Mesenchymal stem cell (in vitro differentiated cells and primary cell): ENCODE measurements at regions not wholly inside any gene's neighbourhood (a gene's known extent, or its start where the extent isn't known, plus 50 kb on each side); places are given as distances from the start of the nearest gene placed in this dataset.
A peak's percentile ranks its signal among the peaks of the same experiment; 100 is the strongest.

ENCODE experiments used
- DNase-seq: peaks from one replicate; pipeline ENCODE4 v3.0.0-alpha.2; 2013
- H2AFZ ChIP-seq: one replicate; pipeline ENCODE4 v1.6.1; 2013; ENCODE audit warnings: low read depth, mild to moderate bottlenecking, control low read depth, inconsistent platforms, low read length, moderate library complexity
- H2AK5ac ChIP-seq: 2 replicates; pipeline ENCODE4 v1.6.1; 2013; ENCODE audit warnings: low read length, moderate library complexity, mild to moderate bottlenecking, inconsistent platforms; ENCODE audit not compliant: severe bottlenecking
- H2BK120ac ChIP-seq: one replicate; pipeline ENCODE4 v1.6.1; 2013; ENCODE audit warnings: low read depth, mild to moderate bottlenecking, inconsistent platforms, low read length, moderate library complexity
- H2BK12ac ChIP-seq, 2 experiments: one replicate each; pipeline ENCODE4 v1.6.1; 2013; ENCODE audit warnings: inconsistent platforms in 2 of 2, low read length in 2 of 2, mild to moderate bottlenecking in 2 of 2, moderate library complexity in 2 of 2, control low read depth in 1 of 2
- H2BK15ac ChIP-seq: one replicate; pipeline ENCODE4 v1.6.1; 2013; ENCODE audit warnings: mild to moderate bottlenecking, low read depth, inconsistent platforms; ENCODE audit not compliant: poor library complexity, severe bottlenecking
- H2BK5ac ChIP-seq: 2 replicates; pipeline ENCODE4 v1.6.1; 2013; ENCODE audit warnings: low read depth, mild to moderate bottlenecking, low read length, control low read depth, inconsistent platforms; ENCODE audit not compliant: poor library complexity, severe bottlenecking
- H3K14ac ChIP-seq, 2 experiments: one replicate each; pipeline ENCODE4 v1.6.1; 2013; ENCODE audit warnings: inconsistent platforms in 2 of 2, low read length in 2 of 2, control low read depth in 1 of 2, mild to moderate bottlenecking in 1 of 2, moderate library complexity in 1 of 2
- H3K18ac ChIP-seq, 2 experiments: one replicate each; pipeline ENCODE4 v1.6.1; 2013; ENCODE audit warnings: inconsistent platforms in 2 of 2, low read length in 2 of 2, control low read depth in 1 of 2, low read depth in 1 of 2, mild to moderate bottlenecking in 1 of 2
- H3K23ac ChIP-seq, 2 experiments: one replicate each; pipeline ENCODE4 v1.6.1; 2013; ENCODE audit warnings: inconsistent platforms in 2 of 2, low read length in 2 of 2, mild to moderate bottlenecking in 2 of 2, moderate library complexity in 2 of 2, control low read depth in 1 of 2
- H3K27ac ChIP-seq: 2 replicates; pipeline ENCODE4 v1.5.1; 2013; ENCODE audit warnings: mild to moderate bottlenecking, moderate library complexity, low read length, control low read depth, inconsistent platforms; ENCODE audit not compliant: poor library complexity, severe bottlenecking
- H3K27me3 ChIP-seq, 2 experiments: 2 replicates each; pipeline versions ENCODE4 v1.6.1 to v1.7.0; 2013; ENCODE audit warnings: low read length in 2 of 2, mild to moderate bottlenecking in 2 of 2, moderate library complexity in 2 of 2, control low read depth in 1 of 2, inconsistent platforms in 1 of 2; ENCODE audit not compliant: control insufficient read depth in 1 of 2, insufficient read depth in 1 of 2
- H3K36me3 ChIP-seq, 2 experiments: 2 replicates each; pipeline versions ENCODE4 v1.6.1 to v1.7.0; 2013; ENCODE audit warnings: low read length in 2 of 2, control low read depth in 1 of 2, inconsistent platforms in 1 of 2, low read depth in 1 of 2, mild to moderate bottlenecking in 1 of 2; ENCODE audit not compliant: insufficient read depth in 2 of 2, control insufficient read depth in 1 of 2
- H3K4ac ChIP-seq, 2 experiments: one replicate each; pipeline ENCODE4 v1.6.1; 2013; ENCODE audit warnings: inconsistent platforms in 2 of 2, low read length in 2 of 2, mild to moderate bottlenecking in 2 of 2, moderate library complexity in 2 of 2, control low read depth in 1 of 2, low read depth in 1 of 2
- H3K4me1 ChIP-seq: 2 replicates; pipeline ENCODE4 v1.6.1; 2013; ENCODE audit warnings: low read depth, low read length, control low read depth; ENCODE audit not compliant: control insufficient read depth, insufficient read depth
- H3K4me2 ChIP-seq: 2 replicates; pipeline ENCODE4 v1.6.1; 2013; ENCODE audit warnings: low read length, mild to moderate bottlenecking, inconsistent platforms; ENCODE audit not compliant: poor library complexity, severe bottlenecking
- H3K4me3 ChIP-seq, 2 experiments: 2 replicates each; pipeline versions ENCODE4 v1.5.1 to v1.7.0; 2013; ENCODE audit warnings: low read length in 2 of 2, mild to moderate bottlenecking in 2 of 2, control low read depth in 1 of 2, low read depth in 1 of 2; ENCODE audit not compliant: insufficient read depth in 1 of 2
- H3K79me1 ChIP-seq: replicated peaks from 2 replicates; pipeline ENCODE4 v1.6.1; 2013; ENCODE audit warnings: mild to moderate bottlenecking, control low read depth, low read length, inconsistent platforms; ENCODE audit not compliant: poor library complexity, severe bottlenecking
- H3K9ac ChIP-seq: 2 replicates; pipeline ENCODE4 v1.7.0; 2013; ENCODE audit warnings: mild to moderate bottlenecking, low read length, moderate library complexity
- H3K9me3 ChIP-seq: 2 replicates; pipeline ENCODE4 v1.7.0; 2013; ENCODE audit warnings: mild to moderate bottlenecking, low read length; ENCODE audit not compliant: control insufficient read depth
- H4K8ac ChIP-seq: one replicate; pipeline ENCODE4 v1.6.1; 2013; ENCODE audit warnings: inconsistent platforms, mild to moderate bottlenecking, low read length, moderate library complexity
- H4K91ac ChIP-seq: one replicate; pipeline ENCODE4 v1.6.1; 2013; ENCODE audit warnings: mild to moderate bottlenecking, low read length, inconsistent platforms
- WGBS: methylation state at CpG from one replicate; pipeline ENCODE4 v1.1.7; 2013; ENCODE audit warnings: mixed read lengths; 5-methylcytosine and 5-hydroxymethylcytosine counted together

DNA sequence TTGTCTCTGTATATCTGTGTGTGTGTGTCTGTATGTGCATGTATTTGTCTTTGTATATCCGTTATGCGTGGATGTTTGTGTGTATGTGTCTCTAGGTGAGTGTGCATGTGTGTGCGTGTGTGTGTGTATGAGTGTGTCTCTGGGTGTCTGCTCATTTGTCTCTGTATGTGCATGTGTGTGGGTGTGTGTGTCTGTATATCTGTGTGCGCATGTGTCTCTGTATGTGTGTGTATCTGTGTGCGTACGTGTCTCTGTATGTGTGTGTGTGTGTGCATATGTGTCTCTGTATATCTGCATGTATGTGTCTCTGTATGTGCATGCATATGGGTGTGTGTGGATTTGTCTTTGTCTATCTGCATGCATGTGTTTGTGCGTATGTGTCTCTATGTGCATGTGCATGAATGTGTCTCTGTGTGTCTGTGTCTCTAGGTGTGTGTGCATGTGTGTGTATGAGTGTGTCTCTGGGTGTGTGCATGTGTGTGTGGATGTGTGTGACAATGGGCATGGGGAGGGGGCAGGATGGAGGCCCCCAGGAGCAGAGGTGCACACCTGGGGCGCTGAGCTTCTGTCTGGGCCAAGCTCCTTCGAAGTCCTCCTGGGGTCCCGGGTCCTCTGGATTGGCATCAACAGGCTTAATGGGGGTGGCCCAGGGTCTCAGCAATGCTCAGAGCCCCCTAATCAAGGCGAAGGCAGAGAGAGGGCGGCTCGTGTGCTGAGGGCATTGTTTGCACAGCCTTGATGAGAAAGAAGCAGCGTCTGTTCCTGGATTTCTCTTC is 373.4 kb upstream of the IRX4 start:
- Histone ChIP-seq H4K91ac (no peak overlapping the region), H3K4me3 (no peak overlapping the region), H2BK120ac (no peak overlapping the region), H4K8ac (no peak overlapping the region), H3K4me2 (no peak overlapping the region), H3K27ac (no peak overlapping the region), H2BK15ac (no peak overlapping the region), H3K4me1 (no peaks in the 10 kb centered on the region), H2AFZ (no peak overlapping the region), H3K79me1 (no peaks in the 10 kb centered on the region), H3K36me3 (no peaks in the 10 kb centered on the region), H2AK5ac (no peak overlapping the region), H3K9ac (no peak overlapping the region), H3K4ac (no peak overlapping the region), H3K9me3 (no peaks in the 10 kb centered on the region), H3K14ac (no peak overlapping the region), H2BK5ac (no peak overlapping the region), H3K27me3 (peaks cover 0 to 2% of the 10 kb centered on the region in 2 experiments), H3K18ac (no peak overlapping the region), H2BK12ac (no peak overlapping the region), H3K23ac (no peak overlapping the region)
- no peak for DNase-seq
- 88% methylated on average over 14 of the region's 14 CpGs for WGBS

DNA sequence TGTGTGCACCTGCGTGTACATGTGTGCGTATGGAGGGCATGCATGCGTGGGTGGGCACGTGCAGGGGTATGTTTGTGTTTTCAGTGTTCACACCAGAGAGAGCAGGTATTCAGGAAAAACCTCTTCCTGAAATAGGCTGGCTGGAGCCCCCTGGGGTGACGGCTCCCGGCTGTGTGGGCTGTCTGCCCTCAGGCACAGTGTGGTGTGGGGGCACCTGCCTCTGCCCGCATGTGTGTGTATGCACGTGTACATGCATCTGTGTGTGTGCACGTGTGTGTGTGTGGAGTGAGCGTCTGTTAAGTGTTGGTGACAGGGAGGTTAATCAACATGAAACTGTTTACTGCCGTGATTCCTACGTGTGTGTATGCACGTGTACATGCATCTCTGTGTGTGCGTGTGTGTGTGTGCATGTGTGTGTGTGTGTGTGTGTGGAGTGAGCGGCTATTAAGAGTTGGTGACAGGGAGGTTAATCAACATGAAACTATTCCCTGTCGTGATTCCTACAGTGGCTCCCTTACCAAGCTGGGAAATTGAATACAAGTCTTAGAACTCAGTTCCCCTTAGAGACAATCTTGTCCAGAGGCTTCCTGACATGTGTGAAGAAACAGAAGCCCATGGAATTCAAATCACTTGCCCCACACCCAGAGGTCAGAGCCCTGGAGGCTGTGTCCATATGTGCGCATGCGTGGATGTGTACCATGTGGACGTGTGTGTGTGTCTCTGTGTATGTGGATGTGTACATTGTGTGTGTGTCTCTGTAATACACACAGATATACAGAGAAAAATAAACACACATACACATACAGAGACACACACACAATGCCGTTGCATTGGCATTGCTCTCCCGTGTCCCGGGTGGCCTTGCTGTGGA is 372.4 kb upstream of the IRX4 start:
- H3K4ac ChIP-seq = no peak overlapping the region
- H3K79me1 ChIP-seq = no peaks in the 10 kb centered on the region
- H2AFZ ChIP-seq = peak overlapping the region; percentile 8
- H3K36me3 ChIP-seq = no peaks in the 10 kb centered on the region
- no peak overlapping the region for H3K27ac ChIP-seq
- no peak overlapping the region for H3K9ac ChIP-seq
- no peak overlapping the region for H2BK5ac ChIP-seq
- H2BK12ac ChIP-seq = no peak overlapping the region
- WGBS = 89% methylated on average over 19 of the region's 22 CpGs
- no peak overlapping the region for H4K91ac ChIP-seq
- no peak overlapping the region for H3K4me3 ChIP-seq
- no peak overlapping the region for H3K4me2 ChIP-seq
- H2BK120ac ChIP-seq = no peak overlapping the region
- H3K27me3 ChIP-seq = peaks cover 0 to 2% of the 10 kb centered on the region in 2 experiments
- H2AK5ac ChIP-seq = no peak overlapping the region
- DNase-seq = no peak
- no peaks in the 10 kb centered on the region for H3K9me3 ChIP-seq
- H3K14ac ChIP-seq = no peak overlapping the region
- H3K18ac ChIP-seq = no peak overlapping the region
- no peak overlapping the region for H2BK15ac ChIP-seq
- no peak overlapping the region for H3K23ac ChIP-seq
- no peak overlapping the region for H4K8ac ChIP-seq
- H3K4me1 ChIP-seq = no peaks in the 10 kb centered on the region

DNA sequence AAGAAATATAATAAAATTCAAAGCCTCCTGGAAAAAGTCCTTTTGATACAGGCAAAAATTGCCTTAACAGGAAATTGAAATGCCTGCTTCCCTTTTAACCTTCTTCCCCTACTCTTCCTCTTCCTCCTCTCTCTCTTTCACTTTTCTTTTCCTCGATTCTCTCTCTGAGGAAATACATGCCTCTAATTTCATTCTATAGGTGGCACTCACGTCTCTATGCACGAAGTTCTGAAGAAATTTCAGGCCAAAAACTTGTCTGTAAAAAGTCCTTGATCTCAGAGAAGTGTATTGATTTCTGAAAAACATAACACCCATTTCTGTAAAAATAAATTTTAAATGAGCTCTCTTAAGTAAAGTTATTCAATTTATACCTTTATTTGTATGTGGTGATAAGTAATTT is 371.7 kb upstream of the IRX4 start:
- Histone ChIP-seq H3K4me3 (no peak overlapping the region), H2BK120ac (no peak overlapping the region), H2AFZ (no peak overlapping the region), H3K14ac (no peak overlapping the region), H2BK5ac (no peak overlapping the region), H3K18ac (no peak overlapping the region), H3K9ac (no peak overlapping the region), H3K27me3 (peaks cover 0 to 2% of the 10 kb centered on the region in 2 experiments), H2AK5ac (no peak overlapping the region), H3K79me1 (no peaks in the 10 kb centered on the region), H2BK15ac (no peak overlapping the region), H3K4me1 (no peaks in the 10 kb centered on the region), H4K91ac (no peak overlapping the region), H3K36me3 (no peaks in the 10 kb centered on the region), H2BK12ac (no peak overlapping the region), H4K8ac (no peak overlapping the region), H3K4me2 (no peak overlapping the region), H3K4ac (no peak overlapping the region), H3K23ac (no peak overlapping the region), H3K9me3 (no peaks in the 10 kb centered on the region), H3K27ac (no peak overlapping the region)
- 62% methylated on average over 2 of the region's 3 CpGs for WGBS
- DNase-seq = no peak
